A204.1 (cell line): ENCODE measurements at regions not wholly inside any gene's neighbourhood (a gene's known extent, or its start where the extent isn't known, plus 50 kb on each side); places are given as distances from the start of the nearest gene placed in this dataset.

Experiments used
- FAIRE-seq: peaks from 2 replicates; lab custom pipeline; 2012; peaks lifted over from hg19 to GRCh38; lab: Jason Lieb, UNC

DNA sequence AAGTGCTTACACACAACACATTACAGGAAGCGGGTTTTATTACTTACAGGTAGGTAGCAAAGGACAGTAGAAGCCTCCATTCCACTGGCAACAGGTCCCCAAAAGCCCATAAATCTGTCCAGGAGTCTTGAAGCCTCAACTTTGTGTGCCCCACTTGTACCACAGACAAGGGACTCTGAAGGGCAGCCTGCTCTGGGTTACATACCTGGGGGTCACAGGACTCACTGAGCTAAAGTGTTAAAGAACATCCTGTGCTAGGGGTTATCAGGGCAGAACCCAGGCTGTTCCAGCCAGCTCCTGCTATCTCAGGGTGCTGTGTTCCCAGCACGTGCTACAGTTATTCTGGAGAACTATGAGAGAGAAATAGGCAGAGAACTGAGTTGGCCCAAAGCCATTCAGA lies 230.9 kb upstream of the SLC10A2 start:
- no peak for FAIRE-seq

- FAIRE-seq, result no peak
Measured at GRCh38 chr13:103291798-103292572, 225.8 kb upstream of the SLC10A2 start.

DNA sequence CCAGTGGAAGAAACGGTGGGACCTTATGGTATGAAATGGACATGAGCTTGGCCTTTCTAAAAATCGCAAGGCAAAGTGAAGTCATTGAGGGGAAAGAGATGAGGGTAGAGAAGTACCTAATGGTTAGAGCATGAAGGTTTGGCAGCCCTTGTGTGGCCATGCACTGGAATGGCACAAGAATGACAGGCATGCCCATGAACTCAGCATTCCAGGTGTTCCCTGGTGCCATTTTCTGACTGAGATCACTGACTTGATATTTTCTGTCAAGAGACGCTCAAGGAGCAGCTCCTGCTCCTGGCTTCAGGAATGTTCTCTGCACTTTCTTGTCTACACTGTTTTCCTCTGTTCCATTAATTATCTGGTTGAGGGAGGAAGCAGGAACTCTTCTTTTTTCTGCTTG lies 225.0 kb upstream of the SLC10A2 start:
- no peak for FAIRE-seq

- FAIRE-seq, result no peak
Measured at GRCh38 chr13:103289681-103290080, 223.5 kb upstream of the SLC10A2 start.

DNA sequence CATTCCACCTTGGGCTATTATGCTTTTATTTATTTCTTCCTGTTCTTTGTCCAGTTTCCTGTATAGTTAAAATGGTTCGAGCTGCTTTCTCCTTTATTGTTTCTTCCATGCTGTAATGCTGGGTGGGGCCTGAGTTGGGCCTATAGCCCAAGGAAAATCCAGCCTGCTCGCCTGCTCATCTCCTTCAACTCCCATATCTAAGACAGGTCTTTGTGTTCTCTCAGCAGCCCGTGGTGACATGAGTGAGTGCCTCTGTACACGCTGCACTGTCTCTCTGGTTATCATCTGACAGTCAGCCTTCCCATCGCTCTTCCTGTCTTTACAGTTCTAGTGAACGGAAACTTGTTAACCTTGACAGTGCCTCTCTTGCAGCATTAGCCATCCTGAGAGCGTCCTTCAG lies 221.9 kb upstream of the SLC10A2 start:
- FAIRE-seq, result no peak

DNA sequence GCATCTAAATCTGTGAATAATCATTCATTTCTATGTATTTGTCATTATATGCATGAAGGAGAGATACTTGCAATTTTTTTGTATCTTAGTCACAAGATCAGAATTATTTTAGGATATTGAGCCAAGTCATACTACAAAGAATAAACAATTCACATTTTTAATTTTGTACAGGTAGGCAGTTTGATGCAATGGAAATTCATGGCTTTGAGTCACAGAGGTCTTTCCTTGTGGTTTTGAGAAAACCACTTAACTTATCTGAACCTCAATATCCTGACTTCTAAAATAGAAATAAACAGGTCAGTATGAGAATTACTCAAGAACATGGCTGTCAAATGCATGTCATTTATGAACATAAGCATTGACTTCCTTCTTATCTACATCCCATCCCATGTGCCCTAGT lies 221.4 kb upstream of the SLC10A2 start:
- no peak for FAIRE-seq

GRCh38 chr13:103284466-103284865 lies 218.2 kb upstream of the SLC10A2 start:
- FAIRE-seq, result no peak

GRCh38 chr13:103283451-103283820 lies 217.2 kb upstream of the SLC10A2 start:
- FAIRE-seq, result no peak

DNA sequence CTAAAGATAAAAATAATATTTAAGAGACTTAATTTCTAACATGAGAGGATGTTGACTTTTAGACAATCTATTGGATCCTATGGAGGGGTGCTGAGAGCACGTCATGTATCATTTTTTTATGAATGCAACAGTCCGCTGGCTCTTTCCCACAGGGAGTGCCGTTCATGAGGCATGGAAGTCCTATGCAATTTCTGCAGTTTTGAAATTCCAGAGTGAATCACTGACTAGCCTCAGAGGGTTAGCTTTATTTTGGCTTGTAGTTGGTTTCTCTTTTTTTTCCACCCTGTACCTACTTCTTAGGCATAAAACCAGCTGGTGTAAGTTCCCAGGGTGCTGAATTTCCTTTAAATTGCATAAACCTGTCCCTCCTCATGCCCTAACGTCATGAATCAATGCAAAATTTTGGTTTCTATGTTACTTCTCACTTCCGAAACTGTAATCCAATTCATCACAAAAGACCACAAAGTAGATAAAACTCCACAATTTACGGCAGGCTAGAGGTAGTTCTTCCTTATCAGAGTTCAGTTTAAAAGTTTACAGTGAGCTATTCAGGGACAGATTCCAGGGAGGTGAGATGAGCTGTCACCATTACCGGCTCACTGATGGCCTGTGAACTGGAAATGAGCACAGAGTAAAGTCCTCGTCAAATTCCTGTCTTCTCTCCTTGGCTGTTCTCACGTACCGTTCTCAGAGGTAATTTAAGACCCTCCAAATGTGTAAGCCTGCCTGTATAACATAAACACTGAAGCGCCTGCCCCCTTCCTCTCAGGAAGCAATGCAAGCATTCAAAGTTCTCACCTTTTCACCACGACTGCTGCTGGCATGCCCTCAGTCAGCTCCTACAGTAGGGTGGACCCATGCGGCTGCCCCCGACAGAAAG lies 216.6 kb upstream of the SLC10A2 start:
- FAIRE-seq, result no peak

DNA sequence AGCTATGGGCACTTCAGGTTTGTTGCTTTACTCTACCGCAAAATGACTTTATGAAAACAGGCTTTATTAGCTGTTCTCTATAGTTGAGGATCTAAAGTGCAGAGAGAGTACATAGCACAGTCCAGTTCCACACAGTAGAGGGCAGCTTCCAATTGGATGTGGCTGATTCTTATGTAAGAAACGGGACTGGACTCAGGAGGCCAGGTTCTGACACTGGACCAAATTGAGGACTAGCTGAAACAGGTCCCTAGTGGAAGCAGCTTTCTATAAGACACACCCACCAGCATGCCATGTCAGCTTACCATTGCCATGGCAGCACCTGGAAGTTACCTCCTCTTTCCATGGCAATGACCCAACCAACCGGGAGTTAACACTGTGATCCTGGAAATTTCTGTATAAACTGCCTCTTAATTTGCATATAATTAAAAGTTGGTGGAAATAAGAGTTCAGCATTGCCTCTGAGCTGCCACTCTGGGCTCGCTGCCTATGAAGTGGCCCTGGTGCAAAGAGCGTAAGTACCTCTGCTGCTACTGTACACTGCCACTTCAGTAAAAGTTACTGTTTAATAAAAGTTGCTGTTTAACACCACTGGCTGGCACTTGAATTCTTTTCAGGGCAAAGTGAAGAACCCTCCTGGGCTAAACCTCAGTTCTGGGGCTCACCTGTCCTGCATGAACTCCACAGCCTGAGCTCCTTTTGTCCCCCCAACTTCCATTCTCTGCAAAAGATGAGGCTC lies 211.9 kb upstream of the SLC10A2 start:
- no peak for FAIRE-seq

- no peak for FAIRE-seq
Measured at GRCh38 chr13:103276775-103277498, 210.7 kb upstream of the SLC10A2 start.

DNA sequence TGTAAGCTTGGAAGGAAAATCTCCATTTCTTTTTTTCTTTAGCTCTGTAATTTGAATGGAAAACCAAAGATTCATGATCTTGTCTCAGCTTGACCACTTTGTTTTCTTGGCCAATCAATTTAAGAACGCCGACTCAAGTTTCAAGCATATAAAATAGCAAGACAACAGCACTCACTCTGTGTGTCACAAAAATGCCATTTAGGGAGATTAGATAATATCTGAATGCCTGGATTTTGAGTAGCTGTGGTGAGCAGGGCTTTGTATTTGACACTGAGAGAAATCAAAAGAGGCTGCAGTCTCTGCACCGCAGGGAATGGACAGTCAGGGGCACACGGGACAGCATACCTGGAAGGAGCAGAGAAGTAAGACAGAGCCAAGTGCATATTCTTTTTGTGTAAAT lies 209.5 kb upstream of the SLC10A2 start:
- no peak for FAIRE-seq

- no peak for FAIRE-seq
Measured at GRCh38 chr13:103275081-103275480, 208.9 kb upstream of the SLC10A2 start.

GRCh38 chr13:103273825-103274224 lies 207.6 kb upstream of the SLC10A2 start:
- FAIRE-seq, result no peak

GRCh38 chr13:103272770-103273169 lies 206.6 kb upstream of the SLC10A2 start:
- FAIRE-seq, result no peak

DNA sequence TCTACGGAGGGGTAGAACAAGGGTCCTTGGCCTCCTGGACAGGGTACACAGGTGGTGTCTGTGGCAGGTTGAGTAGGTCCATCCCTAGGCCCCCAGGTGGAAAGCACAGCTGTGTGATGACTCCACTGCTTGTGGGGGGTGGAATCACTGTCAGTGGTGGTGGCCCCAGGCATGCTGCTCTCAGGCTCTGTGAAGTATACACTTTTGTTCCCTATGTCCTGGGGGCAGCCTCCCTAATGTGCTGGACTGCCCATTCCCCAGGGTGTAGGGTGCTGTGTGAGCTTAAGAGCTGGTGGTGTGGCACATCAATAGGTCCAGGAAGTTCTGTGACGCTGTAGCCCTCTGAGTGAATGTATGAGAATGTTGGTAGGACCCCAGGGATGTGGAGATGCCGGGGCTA lies 197.2 kb upstream of the SLC10A2 start:
- no peak for FAIRE-seq

DNA sequence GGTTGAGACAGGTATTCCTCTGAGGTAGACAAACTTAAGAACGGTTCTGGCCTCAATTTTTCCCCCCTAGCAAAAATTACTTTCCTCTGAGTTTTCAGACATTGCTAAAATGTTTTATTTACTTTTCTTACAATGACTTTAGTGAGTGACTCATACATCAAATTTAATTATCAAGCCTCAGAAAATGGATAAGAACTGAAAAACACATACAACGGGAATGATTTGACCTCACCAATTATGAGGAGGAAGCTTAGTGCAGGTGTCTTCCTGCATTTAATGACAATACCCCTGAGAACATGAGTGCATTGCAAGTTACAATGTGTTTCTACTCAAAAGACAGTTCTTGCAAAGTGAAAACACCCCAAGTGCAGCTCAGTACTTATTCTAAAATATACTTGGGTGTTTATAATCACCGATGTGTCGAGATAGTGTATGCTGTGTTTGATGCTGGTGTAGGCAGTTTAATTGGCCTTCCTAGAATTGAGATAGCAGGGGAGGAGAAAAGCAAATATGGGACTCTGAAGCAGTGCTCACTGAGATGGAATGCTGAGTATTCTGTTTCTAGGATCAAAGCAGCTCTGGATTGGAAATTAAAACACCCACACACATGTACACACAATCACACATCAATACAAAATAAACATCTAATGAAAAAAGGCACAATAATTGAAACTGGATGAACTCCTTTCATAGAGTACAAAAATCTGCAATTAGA lies 189.5 kb upstream of the SLC10A2 start:
- no peak for FAIRE-seq

- FAIRE-seq, result no peak
Measured at GRCh38 chr13:103250071-103250470, 183.9 kb upstream of the SLC10A2 start.

- FAIRE-seq, result no peak
Measured at GRCh38 chr13:103246581-103247200, 180.5 kb upstream of the SLC10A2 start.

DNA sequence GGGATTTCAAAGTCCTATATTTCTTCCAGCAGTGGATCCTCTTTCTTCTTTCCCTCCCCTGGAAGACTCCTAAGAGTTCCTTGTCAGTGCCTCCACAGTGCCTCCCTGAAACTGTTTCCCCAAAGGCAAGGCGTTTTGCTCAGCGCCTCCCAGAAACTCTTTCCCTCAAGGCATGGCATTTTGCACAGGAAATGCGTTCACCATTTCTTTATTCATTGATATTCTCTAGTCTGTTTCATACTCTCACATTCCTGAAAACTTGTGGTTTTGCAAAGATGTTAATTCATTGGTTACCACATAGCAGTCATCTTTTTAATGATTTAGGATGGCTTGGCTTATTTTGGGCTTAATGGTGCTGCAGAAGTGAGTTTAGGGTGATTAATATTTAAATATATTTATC lies 177.3 kb upstream of the SLC10A2 start:
- FAIRE-seq, result no peak

DNA sequence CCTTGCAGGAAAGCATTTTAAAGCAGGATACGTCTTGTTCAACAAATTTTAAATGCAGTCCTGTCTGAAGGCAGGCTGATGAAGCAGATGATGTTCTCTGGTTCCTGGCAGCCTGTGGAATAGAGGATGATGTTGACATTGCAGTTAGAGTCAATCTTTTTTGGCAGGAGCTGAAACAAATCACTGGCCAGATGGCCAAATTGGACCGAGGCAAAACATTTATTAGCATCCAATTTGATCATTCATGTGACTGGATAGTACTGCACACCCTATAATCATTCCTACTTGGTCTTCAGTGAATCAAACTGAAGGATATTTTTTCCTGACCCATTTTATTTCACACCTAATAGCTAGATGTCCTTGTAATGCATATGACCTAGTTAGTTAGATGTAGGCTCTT lies 172.2 kb upstream of the SLC10A2 start:
- FAIRE-seq, result no peak
